ENCODE measurements at regions not wholly inside any gene's neighbourhood (a gene's known extent, or its start where the extent isn't known, plus 50 kb on each side); places are given as distances from the start of the nearest gene placed in this dataset.

DNA sequence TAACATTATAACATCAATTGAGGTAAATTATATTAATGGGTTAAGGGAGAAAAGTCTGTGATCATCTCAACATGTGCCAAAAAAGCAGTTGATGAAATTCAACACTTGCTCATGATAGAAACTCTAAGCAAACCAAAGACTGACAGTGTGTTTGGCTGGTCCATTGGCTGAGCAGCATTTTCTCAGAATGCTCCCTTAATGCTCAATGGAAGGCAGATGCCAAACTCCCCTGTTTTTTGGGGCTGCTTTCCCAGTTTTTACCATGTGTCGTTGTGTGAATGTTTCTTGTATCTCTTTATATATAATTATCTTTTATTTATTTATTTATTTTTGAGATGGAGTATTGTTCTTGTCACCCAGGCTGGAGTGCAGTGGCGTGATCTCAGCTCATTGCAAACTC is 114.7 kb downstream of the SEC23IP start:
- Histone ChIP-seq H3K36me3 (no peaks in the 10 kb centered on the region), H3K9me3 (no peaks in the 10 kb centered on the region), H3K4me3 (no peak overlapping the region), H3K27me3 (replicated peaks in 1 of 7) (peaks cover 0 to 55% (median 7%) of the 10 kb centered on the region in 7 donors), H3K27ac (no peak overlapping the region), H3K4me1 (no peaks in the 10 kb centered on the region)
- 69 to 86% (median 82%) methylated on average over 2 of the region's 2 CpGs for WGBS, 5 donors
- TF ChIP-seq POLR2A (IDR thresholded peaks at IDR 0.05): no peak
- no peak for TF ChIP-seq POLR2AphosphoS5 (IDR thresholded peaks at IDR 0.05)
- TF ChIP-seq, protein P1, sequence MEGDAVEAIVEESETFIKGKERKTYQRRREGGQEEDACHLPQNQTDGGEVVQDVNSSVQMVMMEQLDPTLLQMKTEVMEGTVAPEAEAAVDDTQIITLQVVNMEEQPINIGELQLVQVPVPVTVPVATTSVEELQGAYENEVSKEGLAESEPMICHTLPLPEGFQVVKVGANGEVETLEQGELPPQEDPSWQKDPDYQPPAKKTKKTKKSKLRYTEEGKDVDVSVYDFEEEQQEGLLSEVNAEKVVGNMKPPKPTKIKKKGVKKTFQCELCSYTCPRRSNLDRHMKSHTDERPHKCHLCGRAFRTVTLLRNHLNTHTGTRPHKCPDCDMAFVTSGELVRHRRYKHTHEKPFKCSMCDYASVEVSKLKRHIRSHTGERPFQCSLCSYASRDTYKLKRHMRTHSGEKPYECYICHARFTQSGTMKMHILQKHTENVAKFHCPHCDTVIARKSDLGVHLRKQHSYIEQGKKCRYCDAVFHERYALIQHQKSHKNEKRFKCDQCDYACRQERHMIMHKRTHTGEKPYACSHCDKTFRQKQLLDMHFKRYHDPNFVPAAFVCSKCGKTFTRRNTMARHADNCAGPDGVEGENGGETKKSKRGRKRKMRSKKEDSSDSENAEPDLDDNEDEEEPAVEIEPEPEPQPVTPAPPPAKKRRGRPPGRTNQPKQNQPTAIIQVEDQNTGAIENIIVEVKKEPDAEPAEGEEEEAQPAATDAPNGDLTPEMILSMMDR (IDR thresholded peaks at IDR 0.05 in 8 of 11, conservative IDR thresholded peaks at IDR 0.05 in 3 of 11): no peak
- intact Hi-C loops (cut with DNase I; ENCODE audit: low total_unique reads): no loop called here
- DNase-seq: no peak

DNA sequence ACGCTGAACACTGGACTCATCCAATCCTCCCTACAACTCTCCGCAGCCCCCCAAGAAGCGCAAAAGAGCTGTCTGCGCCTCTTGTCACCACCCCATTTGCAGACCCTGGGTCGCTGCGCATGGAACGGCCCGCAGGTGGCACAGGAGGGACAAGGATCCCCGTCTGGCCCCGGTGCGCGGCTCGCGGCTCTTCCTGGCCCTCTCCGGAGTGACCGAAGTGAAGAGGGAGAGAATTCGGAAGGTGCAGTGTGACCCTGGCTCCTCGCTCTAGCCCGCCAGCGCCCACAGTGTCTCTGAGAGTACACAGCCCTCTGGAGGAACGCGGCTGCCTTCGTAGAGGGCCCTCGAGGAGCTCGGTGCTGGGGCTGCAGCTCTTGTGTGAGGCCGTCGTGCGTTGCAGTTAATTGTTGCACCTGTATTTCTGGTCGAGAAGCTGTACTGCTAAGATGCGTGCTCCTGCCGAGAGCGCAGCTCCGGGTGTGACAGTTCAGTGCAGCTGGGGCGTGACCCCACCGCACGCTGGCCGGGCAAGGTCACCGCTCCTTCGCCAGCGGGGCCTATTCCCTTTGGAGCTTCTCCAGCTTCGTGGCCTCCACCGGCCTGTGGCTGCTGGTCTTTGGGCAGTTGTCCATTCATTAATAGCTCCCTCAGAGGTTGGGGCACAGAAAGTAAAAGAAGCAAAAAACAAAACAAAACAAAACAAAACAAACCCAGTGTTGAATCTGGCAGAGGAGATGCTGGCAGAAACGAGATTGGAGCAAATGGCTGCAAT is 119.0 kb downstream of the SEC23IP start:
- 40 to 62% (median 51%) methylated on average over 42 to 43 of the region's 43 CpGs for WGBS, 5 donors
- intact Hi-C loops (cut with DNase I; ENCODE audit: low total_unique reads): no loop called here

GRCh38 chr10:120012131-120012400 is 119.5 kb downstream of the SEC23IP start:
- DNase-seq: no peak
- no peak overlapping the region for H3K4me3 ChIP-seq
- intact Hi-C loops (cut with DNase I; ENCODE audit: low total_unique reads): no loop called here

More for the DNA sequence above, 119.0 kb downstream of the SEC23IP start:
- no peaks in the 10 kb centered on the region for H3K36me3 ChIP-seq
- no peak for DNase-seq
- peaks cover 0 to 66% (median 7%) of the 10 kb centered on the region in 7 donors for H3K27me3 ChIP-seq (replicated peaks in 1 of 7)
- no peak for TF ChIP-seq POLR2AphosphoS5 (IDR thresholded peaks at IDR 0.05)
- no peak for TF ChIP-seq POLR2A (IDR thresholded peaks at IDR 0.05)
- H3K4me1 ChIP-seq: no peaks in the 10 kb centered on the region
- no peak overlapping the region for H3K4me3 ChIP-seq
- no peaks in the 10 kb centered on the region for H3K9me3 ChIP-seq
- no peak overlapping the region for H3K27ac ChIP-seq

DNA sequence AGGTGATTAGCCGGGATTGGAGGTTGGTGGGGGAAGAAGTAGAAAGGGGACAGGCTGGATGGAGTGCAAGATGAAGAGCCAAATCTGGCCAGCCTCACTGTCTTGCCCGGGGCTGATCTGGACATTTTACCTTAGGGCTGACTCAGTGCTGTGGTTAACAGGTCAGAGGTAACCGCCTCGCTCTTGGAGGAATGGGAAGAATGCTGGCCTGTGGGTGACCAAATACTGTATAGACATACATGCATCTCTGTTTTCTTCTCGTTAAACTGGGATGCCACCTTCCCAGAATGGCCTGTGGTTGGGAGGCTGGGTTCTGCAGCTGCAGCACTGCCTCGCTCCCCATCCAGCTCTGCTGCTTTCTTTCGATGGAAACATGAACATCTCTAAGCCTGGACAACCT is 120.0 kb downstream of the SEC23IP start:
- TF ChIP-seq, protein P1 (IDR thresholded peaks at IDR 0.05 in 8 of 11, conservative IDR thresholded peaks at IDR 0.05 in 3 of 11): no peak
- no peak for TF ChIP-seq POLR2AphosphoS5 (IDR thresholded peaks at IDR 0.05)
- no peak for TF ChIP-seq POLR2A (IDR thresholded peaks at IDR 0.05)
- Histone ChIP-seq H3K4me1 (no peaks in the 10 kb centered on the region), H3K9me3 (no peaks in the 10 kb centered on the region), H3K27ac (no peak overlapping the region), H3K4me3 (no peak overlapping the region), H3K36me3 (no peaks in the 10 kb centered on the region), H3K27me3 (replicated peaks in 1 of 7) (peaks cover 0 to 64% (median 7%) of the 10 kb centered on the region in 7 donors)
- DNase-seq: no peak
- WGBS, 5 donors: 84 to 88% (median 87%) methylated on average over 7 of the region's 7 CpGs
- intact Hi-C loops (cut with DNase I; ENCODE audit: low total_unique reads): no loop called here

More at GRCh38 chr10:120012131-120012400, 119.5 kb downstream of the SEC23IP start:
- H3K9me3 ChIP-seq: no peaks in the 10 kb centered on the region
- no peak overlapping the region for H3K27ac ChIP-seq
- no peak for TF ChIP-seq POLR2A (IDR thresholded peaks at IDR 0.05)
- TF ChIP-seq, protein P1 (IDR thresholded peaks at IDR 0.05 in 8 of 11, conservative IDR thresholded peaks at IDR 0.05 in 3 of 11): no peak
- no peak for TF ChIP-seq POLR2AphosphoS5 (IDR thresholded peaks at IDR 0.05)
- H3K36me3 ChIP-seq: no peaks in the 10 kb centered on the region
- 85 to 94% (median 90%) methylated on average over 5 of the region's 5 CpGs for WGBS, 5 donors
- H3K27me3 ChIP-seq (replicated peaks in 1 of 7): peaks cover 0 to 67% (median 7%) of the 10 kb centered on the region in 7 donors
- no peaks in the 10 kb centered on the region for H3K4me1 ChIP-seq
